Dedifferentiated amniotic fluid mesenchymal stem cell (primary cell): ENCODE measurements at regions not wholly inside any gene's neighbourhood (a gene's known extent, or its start where the extent isn't known, plus 50 kb on each side); places are given as distances from the start of the nearest gene placed in this dataset.
A peak's percentile ranks its signal among the peaks of the same experiment; 100 is the strongest.
"Not testable (repeated sequence)": the region's sequence is repeated elsewhere in the genome, so short reads cannot be mapped to it uniquely, and the experiment has no call there.

ENCODE experiments used
- DNase-seq: peaks from one replicate; pipeline ENCODE4 v3.0.0-alpha.2; 2016; ENCODE audit errors: extremely low spot score

DNA sequence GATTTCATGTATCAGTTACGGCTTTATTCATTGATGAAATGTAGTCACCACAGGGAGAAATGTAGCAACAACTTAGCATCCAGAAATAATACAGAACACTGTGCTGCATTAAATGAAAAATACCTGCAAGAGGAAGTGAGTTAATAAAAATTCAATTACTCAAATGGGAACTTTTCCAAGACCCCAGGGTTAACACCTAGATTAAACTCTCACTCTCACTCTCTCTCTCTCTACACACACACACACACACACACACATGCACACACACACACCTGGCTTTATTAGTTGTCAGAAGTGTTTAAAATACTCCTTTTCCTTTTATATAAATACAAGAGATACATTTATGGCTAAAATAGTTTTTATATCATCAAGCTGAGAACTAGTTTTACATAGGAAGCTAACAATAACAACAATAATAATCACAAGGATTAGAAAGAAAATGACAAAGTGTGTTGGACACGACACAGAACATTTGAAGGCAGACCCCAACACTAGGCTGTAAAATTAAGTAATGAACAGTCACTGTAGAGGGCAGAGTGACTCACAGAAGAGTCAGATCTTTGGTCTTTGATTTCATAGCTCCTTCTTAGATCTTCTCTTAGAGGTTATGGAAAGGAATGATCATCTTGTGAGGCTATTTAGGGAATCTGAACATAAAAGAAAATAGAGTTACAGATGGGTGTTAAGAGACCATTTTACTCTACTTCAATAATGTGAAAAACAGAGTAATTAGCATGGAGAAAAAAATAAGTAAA is 1266.0 kb upstream of the ADGRL2 start:
- DNase-seq: no peak

- no peak for DNase-seq
Measured at GRCh38 chr1:80533775-80534334, 1266.9 kb upstream of the ADGRL2 start.

GRCh38 chr1:80533093-80533492 is 1267.6 kb upstream of the ADGRL2 start:
- no peak for DNase-seq

DNA sequence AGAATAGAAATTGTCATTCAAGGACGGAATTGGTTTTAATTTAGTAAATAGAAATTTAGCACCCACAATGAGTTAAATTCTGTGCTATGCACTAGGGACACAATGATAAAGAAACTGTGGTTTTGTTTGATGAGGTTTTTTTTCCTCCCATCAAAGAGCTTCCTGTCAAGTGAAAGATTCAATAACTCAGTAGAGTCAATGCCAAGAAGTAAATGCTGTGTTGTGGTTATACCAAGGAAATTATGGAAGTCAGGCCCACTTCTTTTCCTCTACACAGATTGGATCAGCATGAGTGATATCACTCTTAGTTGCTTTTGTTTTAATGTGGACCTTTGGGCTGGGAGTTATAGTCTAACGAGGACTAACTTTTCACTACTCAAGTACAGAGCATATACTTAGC is 1269.6 kb upstream of the ADGRL2 start:
- no peak for DNase-seq

DNA sequence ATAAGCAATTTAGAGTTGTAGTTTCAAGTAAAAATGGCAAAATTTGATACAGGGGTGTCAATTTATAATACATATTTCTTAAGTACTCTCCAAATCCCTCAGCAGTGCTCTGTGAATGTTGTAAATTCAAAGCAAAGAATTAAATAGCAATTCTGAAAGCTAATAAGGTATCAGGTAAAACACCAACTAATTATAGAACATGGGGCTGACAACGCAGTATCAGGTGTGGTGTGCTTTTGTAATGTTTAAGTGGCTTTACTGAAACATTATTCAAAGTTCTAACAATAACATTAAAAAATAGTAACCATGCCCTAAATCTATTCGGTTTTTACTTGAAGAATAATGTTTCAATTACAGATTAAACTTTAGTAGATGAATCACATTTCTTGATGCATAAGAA is 1271.2 kb upstream of the ADGRL2 start:
- DNase-seq: no peak

- DNase-seq: no peak
Measured at GRCh38 chr1:80523861-80524260, 1276.9 kb upstream of the ADGRL2 start.

DNA sequence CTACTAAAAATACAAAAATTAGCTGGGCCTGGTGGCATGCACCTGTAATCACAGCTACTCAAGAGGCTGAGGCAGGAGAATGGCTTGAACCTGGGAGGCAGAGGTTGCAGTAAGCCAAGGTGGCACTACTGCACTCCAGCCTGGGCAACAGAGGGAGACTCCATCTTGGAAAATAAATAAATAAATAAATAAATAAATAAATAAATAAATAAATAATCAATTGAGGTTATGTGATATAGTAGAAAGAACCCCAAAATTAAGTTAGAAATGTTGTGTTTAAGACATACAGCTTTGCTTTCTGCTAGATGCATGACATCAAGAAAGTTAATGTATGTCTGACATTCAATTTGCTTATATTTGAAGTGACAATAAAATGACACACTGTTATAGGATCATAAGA is 1277.7 kb upstream of the ADGRL2 start:
- not testable (repeated sequence) for DNase-seq

- no peak for DNase-seq
Measured at GRCh38 chr1:80520949-80521348, 1279.8 kb upstream of the ADGRL2 start.

DNA sequence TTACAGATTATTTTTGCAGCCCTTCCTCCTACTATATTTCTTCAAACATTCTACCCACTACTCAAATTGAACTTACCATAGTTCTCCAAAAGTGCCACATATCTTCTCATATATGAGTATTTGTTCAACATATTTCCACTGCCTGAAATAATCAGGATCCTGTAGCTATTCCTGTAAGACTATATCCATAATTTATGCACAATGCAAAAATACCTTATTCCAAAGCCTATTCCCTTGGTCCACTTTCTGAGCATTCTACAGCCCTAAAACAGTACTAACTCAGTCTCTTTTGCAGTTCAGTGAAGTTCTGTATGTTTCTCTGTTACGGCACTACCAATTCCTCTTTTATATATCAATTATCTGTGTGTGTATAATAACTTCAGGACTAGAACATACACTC is 1283.7 kb upstream of the ADGRL2 start:
- DNase-seq: no peak

GRCh38 chr1:80509965-80510522 is 1290.7 kb upstream of the ADGRL2 start:
- peak; percentile 9 for DNase-seq

DNA sequence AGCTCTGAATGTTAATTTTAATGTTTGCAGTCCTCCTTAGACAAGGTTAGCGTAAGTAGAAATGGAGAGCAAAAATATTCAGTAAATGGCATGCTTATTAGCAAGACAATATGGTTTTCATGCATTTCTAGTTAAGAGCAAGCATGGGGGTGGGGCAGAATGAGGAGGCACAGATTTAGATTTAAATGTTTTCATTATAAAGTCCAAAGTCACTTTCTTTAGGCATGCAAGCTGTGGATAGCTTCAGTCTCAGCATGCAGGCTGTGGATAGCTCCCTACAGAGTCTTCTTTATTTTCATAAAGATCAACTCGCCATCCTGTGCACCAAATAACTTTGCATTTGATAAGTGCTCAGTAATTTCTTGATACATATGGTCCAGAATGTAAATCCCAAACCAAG is 1294.5 kb upstream of the ADGRL2 start:
- DNase-seq: no peak

DNA sequence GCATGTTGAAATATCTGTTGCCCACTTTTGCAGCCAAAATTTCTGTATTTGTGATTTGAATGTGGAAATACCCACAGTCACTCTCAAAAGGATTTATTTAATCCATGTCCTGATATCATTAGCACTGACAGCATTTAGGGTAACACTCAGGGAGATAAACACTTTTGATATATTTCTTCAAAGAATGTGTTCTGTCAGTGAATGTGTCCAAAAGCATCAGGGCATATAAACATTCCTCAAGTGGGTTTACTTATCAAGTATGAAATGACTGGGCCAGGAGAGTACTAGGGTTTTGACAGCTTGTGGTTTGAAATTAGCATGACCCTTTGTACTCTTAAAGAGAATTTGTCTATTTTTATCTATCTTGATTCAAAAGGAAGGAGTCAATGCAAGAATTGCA is 1302.1 kb upstream of the ADGRL2 start:
- no peak for DNase-seq

GRCh38 chr1:80495806-80496205 is 1304.9 kb upstream of the ADGRL2 start:
- DNase-seq: no peak

GRCh38 chr1:80472145-80472544 is 1328.6 kb upstream of the ADGRL2 start:
- no peak for DNase-seq

DNA sequence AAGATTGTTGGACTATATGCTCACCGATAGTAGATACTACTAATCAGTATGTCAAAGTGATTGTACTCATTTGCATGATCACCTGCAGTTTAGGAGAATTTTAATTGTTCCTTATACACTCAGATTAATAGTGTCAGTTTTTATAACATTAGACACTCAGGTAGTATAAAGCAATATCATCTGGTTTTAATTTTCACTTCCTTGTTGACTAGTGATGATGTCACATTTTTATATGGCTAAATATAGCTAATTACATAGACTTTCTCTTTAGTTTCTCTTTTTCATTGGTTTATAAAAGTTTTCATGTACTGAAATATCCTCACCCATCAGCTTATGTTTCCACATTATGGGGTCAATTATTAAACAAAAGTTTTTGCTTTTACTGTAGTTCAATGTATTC is 1332.4 kb upstream of the ADGRL2 start:
- DNase-seq: no peak

DNA sequence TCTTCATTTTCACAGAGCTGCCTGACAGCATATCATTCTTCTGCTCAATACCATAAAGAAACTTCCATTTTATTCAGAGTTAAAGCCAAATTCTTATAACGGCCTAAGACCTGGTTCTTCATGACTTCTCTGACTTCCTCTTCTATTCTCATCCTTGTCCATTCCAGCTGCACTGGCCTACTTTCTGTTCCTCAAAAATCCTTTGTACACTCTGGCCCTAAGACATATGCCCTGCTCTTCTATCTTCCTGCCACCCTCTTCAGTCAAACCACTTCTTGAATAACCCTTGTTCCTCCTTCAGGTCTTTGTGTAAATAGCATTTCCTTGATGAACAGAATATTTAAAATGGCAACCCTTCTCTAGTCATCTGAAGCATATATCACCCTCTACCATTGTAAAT is 1338.7 kb upstream of the ADGRL2 start:
- DNase-seq: no peak

DNA sequence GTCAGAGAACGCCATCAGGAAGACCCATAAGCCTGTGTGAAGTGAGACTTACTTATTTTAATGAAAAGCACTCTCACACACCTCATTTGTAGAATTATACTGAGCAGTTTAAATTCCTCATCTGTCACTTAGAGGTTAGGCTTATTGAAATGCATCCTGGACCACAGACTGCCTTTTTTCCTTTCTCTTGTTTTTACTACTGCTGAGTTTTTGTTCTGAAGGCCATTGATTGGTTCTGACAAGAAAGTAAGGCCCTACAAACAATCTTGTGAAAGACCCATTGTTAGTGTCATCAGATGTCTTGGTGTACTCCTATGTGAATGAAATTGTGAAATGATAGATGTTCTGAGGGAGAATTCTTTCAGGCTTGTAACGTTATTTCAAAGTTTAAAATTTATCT is 1343.3 kb upstream of the ADGRL2 start:
- DNase-seq: no peak

GRCh38 chr1:80453775-80454174 is 1347.0 kb upstream of the ADGRL2 start:
- no peak for DNase-seq

- no peak for DNase-seq
Measured at GRCh38 chr1:80450711-80451110, 1350.0 kb upstream of the ADGRL2 start.

DNA sequence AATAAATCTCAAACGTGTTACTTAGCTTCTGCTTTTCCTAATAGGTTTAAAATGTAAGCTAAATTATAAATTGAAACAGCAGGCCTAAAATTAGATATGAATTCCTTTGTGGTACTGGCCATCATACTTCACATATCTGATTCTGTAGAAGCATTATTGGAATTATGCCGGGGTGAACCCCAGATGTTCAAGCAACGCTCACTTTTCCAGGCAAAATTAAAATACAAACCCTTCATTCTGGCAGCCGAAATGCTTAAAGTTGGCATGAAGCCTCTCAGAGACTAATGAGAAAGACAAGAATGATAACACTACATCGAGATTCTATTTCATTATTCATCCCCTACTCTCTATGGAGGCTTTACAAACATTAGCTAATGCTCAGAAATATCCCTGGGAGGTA is 1352.7 kb upstream of the ADGRL2 start:
- DNase-seq: no peak

DNA sequence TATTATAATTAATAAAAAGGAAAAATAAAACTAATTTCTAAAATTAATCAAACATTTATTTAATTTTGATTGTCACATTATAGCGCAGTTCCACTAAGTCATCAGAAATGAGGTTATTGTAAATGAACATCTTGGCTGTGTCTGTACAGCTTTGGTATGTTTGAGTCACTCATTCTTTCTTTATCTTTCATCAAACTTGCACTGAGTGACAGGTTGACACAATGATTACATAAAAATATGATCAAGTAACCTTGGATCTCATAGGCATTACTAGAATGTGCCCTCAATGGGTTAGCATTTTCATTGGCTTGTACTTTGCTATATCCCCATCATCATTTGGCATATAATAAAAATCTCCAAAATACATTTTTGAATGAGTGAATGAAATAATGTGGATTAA is 1353.2 kb upstream of the ADGRL2 start:
- DNase-seq: no peak

- no peak for DNase-seq
Measured at GRCh38 chr1:80445033-80445432, 1355.7 kb upstream of the ADGRL2 start.

DNA sequence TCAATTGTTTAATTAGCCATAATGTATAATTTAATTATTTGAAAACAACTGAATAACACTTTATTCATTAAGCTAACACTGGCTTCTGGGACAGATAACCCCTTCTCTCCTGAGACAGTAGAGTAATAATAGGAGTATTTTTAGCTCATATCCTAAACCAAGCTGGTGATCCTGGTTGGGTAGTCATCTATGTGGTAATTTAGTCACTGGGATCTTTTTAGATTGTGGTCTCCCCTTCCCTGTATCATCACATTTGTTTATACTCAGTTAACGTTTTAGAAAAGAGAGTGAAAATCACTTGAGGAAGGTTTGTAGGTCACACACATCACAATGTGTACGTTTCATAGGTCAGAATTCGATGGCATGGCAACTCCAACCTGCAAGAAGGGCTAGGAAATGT is 1356.6 kb upstream of the ADGRL2 start:
- no peak for DNase-seq

GRCh38 chr1:80441664-80442063 is 1359.1 kb upstream of the ADGRL2 start:
- DNase-seq: no peak
